ENCODE measurements at regions not wholly inside any gene's neighbourhood (a gene's known extent, or its start where the extent isn't known, plus 50 kb on each side); places are given as distances from the start of the nearest gene placed in this dataset.
"Not testable (repeated sequence)": the region's sequence is repeated elsewhere in the genome, so short reads cannot be mapped to it uniquely, and the experiment has no call there.

DNA sequence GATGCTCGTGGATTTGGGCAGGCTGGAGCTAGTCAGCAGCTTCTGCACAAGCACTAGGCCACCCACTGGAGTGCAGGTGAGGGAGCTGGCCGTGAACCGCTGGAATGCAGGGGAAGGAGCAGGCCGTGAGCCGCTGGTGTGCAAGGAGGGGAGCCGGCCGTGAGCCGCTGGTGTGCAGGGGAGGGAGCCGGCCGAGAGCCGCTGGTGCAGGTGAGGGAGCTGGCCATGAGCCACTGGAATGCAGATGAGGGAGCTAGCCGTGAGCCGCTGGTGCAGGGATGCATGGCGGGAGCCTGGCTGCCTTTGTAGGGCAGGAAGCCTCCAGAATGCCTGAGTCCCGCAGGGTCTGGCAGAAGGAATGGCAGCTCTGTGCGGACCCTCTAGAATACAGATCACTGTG is 4220.0 kb upstream of the OR11H1 start:
- DNase-seq (peak in 1 of 3 donors; percentile 63), ATAC-seq (no peak)
- H3K27ac ChIP-seq (ENCODE audit: low read length), result no peak overlapping the region
- 78% methylated on average over 16 of the region's 16 CpGs for WGBS
- H3K27me3 ChIP-seq (ENCODE audit: control insufficient read depth, insufficient read depth), result no peaks in the 10 kb centered on the region
- intact Hi-C loops (cut with DNase I), result no loop called here
- H3K4me1 ChIP-seq (ENCODE audit: control insufficient read depth, insufficient read depth, low read length), result no peaks in the 10 kb centered on the region
- no peaks in the 10 kb centered on the region for H3K9me3 ChIP-seq (ENCODE audit: control insufficient read depth, low read length)
- no peak overlapping the region for H3K4me3 ChIP-seq (ENCODE audit: low read length)

- DNase-seq, result not testable (repeated sequence)
Measured at GRCh38 chr22:11309777-11310176, 4218.2 kb upstream of the OR11H1 start.

GRCh38 chr22:11310647-11311046 is 4217.3 kb upstream of the OR11H1 start:
- ATAC-seq; H3K4me3 ChIP-seq (ENCODE audit: low read length); DNase-seq; intact Hi-C loops (cut with DNase I); H3K4me1 ChIP-seq (ENCODE audit: control insufficient read depth, insufficient read depth, low read length); H3K27me3 ChIP-seq (ENCODE audit: control insufficient read depth, insufficient read depth); H3K27ac ChIP-seq (ENCODE audit: low read length); H3K9me3 ChIP-seq (ENCODE audit: control insufficient read depth, low read length): not testable (repeated sequence)
- WGBS, result 50% methylated on average over 3 of the region's 3 CpGs

More at GRCh38 chr22:11309777-11310176, 4218.2 kb upstream of the OR11H1 start:
- H3K4me1 ChIP-seq (ENCODE audit: control insufficient read depth, insufficient read depth, low read length); H3K9me3 ChIP-seq (ENCODE audit: control insufficient read depth, low read length); H3K4me3 ChIP-seq (ENCODE audit: low read length); H3K27ac ChIP-seq (ENCODE audit: low read length); H3K27me3 ChIP-seq (ENCODE audit: control insufficient read depth, insufficient read depth); intact Hi-C loops (cut with DNase I); ATAC-seq: not testable (repeated sequence)
- 63% methylated on average over 4 of the region's 4 CpGs for WGBS

GRCh38 chr22:11312640-11313039 is 4215.4 kb upstream of the OR11H1 start:
- H3K4me1 ChIP-seq (ENCODE audit: control insufficient read depth, insufficient read depth, low read length); intact Hi-C loops (cut with DNase I); H3K9me3 ChIP-seq (ENCODE audit: control insufficient read depth, low read length); ATAC-seq; H3K27me3 ChIP-seq (ENCODE audit: control insufficient read depth, insufficient read depth); H3K4me3 ChIP-seq (ENCODE audit: low read length); DNase-seq; H3K27ac ChIP-seq (ENCODE audit: low read length): not testable (repeated sequence)
- 57% methylated on average over 7 of the region's 7 CpGs for WGBS

- not testable (repeated sequence) for H3K9me3 ChIP-seq (ENCODE audit: control insufficient read depth, low read length)
- 35% methylated on average over 5 of the region's 5 CpGs for WGBS
Measured at GRCh38 chr22:11313040-11313759, 4214.8 kb upstream of the OR11H1 start.

GRCh38 chr22:11318633-11319032 is 4209.4 kb upstream of the OR11H1 start:
- ATAC-seq; H3K9me3 ChIP-seq (ENCODE audit: control insufficient read depth, low read length); H3K27me3 ChIP-seq (ENCODE audit: control insufficient read depth, insufficient read depth); DNase-seq; intact Hi-C loops (cut with DNase I); H3K4me1 ChIP-seq (ENCODE audit: control insufficient read depth, insufficient read depth, low read length); H3K4me3 ChIP-seq (ENCODE audit: low read length); H3K27ac ChIP-seq (ENCODE audit: low read length): not testable (repeated sequence)
- 66% methylated on average over 18 of the region's 18 CpGs for WGBS

More at GRCh38 chr22:11313040-11313759, 4214.8 kb upstream of the OR11H1 start:
- DNase-seq; H3K4me1 ChIP-seq (ENCODE audit: control insufficient read depth, insufficient read depth, low read length); H3K4me3 ChIP-seq (ENCODE audit: low read length); H3K27me3 ChIP-seq (ENCODE audit: control insufficient read depth, insufficient read depth); ATAC-seq; intact Hi-C loops (cut with DNase I); H3K27ac ChIP-seq (ENCODE audit: low read length): not testable (repeated sequence)

- H3K27me3 ChIP-seq (ENCODE audit: control insufficient read depth, insufficient read depth); intact Hi-C loops (cut with DNase I); H3K4me1 ChIP-seq (ENCODE audit: control insufficient read depth, insufficient read depth, low read length); ATAC-seq; H3K27ac ChIP-seq (ENCODE audit: low read length); DNase-seq; H3K9me3 ChIP-seq (ENCODE audit: control insufficient read depth, low read length); H3K4me3 ChIP-seq (ENCODE audit: low read length): not testable (repeated sequence)
- WGBS, result 66% methylated on average over 15 of the region's 15 CpGs
Measured at GRCh38 chr22:11324439-11325037, 4203.5 kb upstream of the OR11H1 start.

- ATAC-seq (no peak), DNase-seq (no peak)
- H3K4me1 ChIP-seq (ENCODE audit: control insufficient read depth, insufficient read depth, low read length), result no peaks in the 10 kb centered on the region
- intact Hi-C loops (cut with DNase I), result no loop called here
- no peak overlapping the region for H3K4me3 ChIP-seq (ENCODE audit: low read length)
- no peaks in the 10 kb centered on the region for H3K27me3 ChIP-seq (ENCODE audit: control insufficient read depth, insufficient read depth)
- no peak overlapping the region for H3K27ac ChIP-seq (ENCODE audit: low read length)
- WGBS, result 54% methylated on average over 4 of the region's 4 CpGs
- H3K9me3 ChIP-seq (ENCODE audit: control insufficient read depth, low read length), result no peaks in the 10 kb centered on the region
Measured at GRCh38 chr22:11325767-11326166, 4202.2 kb upstream of the OR11H1 start.

- 59% methylated on average over 6 of the region's 6 CpGs for WGBS
- intact Hi-C loops (cut with DNase I); H3K4me3 ChIP-seq (ENCODE audit: low read length); H3K9me3 ChIP-seq (ENCODE audit: control insufficient read depth, low read length); H3K4me1 ChIP-seq (ENCODE audit: control insufficient read depth, insufficient read depth, low read length); H3K27ac ChIP-seq (ENCODE audit: low read length); ATAC-seq; DNase-seq; H3K27me3 ChIP-seq (ENCODE audit: control insufficient read depth, insufficient read depth): not testable (repeated sequence)
Measured at GRCh38 chr22:11341387-11342068, 4186.5 kb upstream of the OR11H1 start.

DNA sequence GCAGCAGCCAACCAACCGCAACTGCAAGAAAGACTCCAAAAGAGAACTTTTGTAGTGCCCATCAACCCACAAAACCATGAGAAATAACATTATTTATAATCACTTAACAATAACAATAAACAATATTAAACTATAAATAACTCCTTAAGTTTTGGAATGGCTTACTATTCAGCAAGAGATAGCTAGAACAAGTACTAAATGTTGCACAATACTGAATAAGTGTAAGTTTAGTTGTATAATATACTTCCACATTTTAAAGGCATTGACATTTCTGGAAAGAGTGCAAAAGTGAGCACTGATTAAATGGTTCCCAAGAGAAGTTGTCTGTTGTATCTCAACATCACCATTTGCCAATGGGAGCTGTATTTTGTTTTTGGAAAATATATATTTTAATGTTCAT is 4176.8 kb upstream of the OR11H1 start:
- DNase-seq; H3K4me1 ChIP-seq (ENCODE audit: control insufficient read depth, insufficient read depth, low read length); H3K27me3 ChIP-seq (ENCODE audit: control insufficient read depth, insufficient read depth); intact Hi-C loops (cut with DNase I); H3K9me3 ChIP-seq (ENCODE audit: control insufficient read depth, low read length); H3K4me3 ChIP-seq (ENCODE audit: low read length); H3K27ac ChIP-seq (ENCODE audit: low read length); ATAC-seq: not testable (repeated sequence)
- WGBS, result 34% methylated on average over 1 of the region's 1 CpG

DNA sequence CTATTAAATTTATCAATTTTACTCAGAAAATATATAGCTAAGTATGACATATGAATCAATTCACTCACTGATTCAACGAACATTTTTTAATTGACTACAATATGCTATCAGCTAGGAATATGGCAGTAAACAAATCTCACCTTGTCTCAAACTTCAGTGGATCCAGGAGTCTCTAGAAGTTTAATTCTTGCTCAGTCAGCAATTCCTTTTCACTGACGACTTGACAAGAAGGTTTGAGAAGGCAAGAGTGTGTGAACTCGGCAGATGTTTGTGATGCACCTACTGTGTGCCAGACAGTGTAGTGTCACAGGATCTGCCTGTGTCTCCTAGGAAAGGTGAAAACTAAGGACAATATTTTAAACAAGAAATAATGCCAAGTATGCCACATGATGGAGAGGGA is 4175.7 kb upstream of the OR11H1 start:
- H3K27me3 ChIP-seq (ENCODE audit: control insufficient read depth, insufficient read depth); intact Hi-C loops (cut with DNase I); H3K4me1 ChIP-seq (ENCODE audit: control insufficient read depth, insufficient read depth, low read length); DNase-seq; H3K4me3 ChIP-seq (ENCODE audit: low read length); ATAC-seq; H3K9me3 ChIP-seq (ENCODE audit: control insufficient read depth, low read length); H3K27ac ChIP-seq (ENCODE audit: low read length): not testable (repeated sequence)
- WGBS, result 51% methylated on average over 3 of the region's 3 CpGs

Data from right cardiac atrium (tissue), 5 donors.